ENCODE measurements at regions not wholly inside any gene's neighbourhood (a gene's known extent, or its start where the extent isn't known, plus 50 kb on each side); places are given as distances from the start of the nearest gene placed in this dataset.

DNA sequence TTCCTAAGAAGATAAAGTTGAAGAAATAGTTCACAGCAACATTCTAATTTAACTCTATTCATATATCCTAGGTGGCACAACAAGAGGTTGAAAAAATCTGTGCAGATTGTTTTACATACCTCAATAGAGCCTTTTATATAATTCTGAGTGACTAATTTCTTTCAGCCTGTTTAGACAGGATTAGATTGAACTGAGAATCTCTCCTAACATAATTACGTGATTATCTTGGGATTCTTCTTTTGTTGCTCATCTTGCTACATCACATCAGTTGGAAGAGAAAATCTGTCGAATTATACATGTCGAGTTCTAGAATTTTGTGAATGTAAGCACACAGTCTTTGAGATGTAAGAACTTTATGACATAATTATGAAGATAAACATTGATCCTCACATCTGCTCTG, 1873.7 kb upstream of the IGFBP7 start:
- no peak overlapping the region for H2BK120ac ChIP-seq (replicated peaks; ENCODE audit: low read depth, low read length)
- no peaks in the 10 kb centered on the region for H3K4me1 ChIP-seq (replicated peaks in 1 of 4; ENCODE audit: control insufficient read depth in 3 of 4, insufficient read depth in 4 of 4, low read length in 3 of 4)
- H3K14ac ChIP-seq (ENCODE audit: insufficient read length), result no peak overlapping the region
- no peak overlapping the region for H2AFZ ChIP-seq (ENCODE audit: low read length)
- H4K20me1 ChIP-seq (replicated peaks in 1 of 2; ENCODE audit: control insufficient read depth in 1 of 2, insufficient read depth in 2 of 2, low read length in 2 of 2), result no peaks in the 10 kb centered on the region
- H2BK12ac ChIP-seq (ENCODE audit: low read depth, low read length), result no peak overlapping the region
- H3K27me3 ChIP-seq (replicated peaks in 1 of 4; ENCODE audit: control insufficient read depth in 3 of 4, extremely low read depth in 1 of 4, insufficient read depth in 3 of 4, low read length in 3 of 4), result no peaks in the 10 kb centered on the region
- no peak overlapping the region for H3K56ac ChIP-seq (replicated peaks; ENCODE audit: insufficient read length, low read depth, low read length)
- H3K23ac ChIP-seq (ENCODE audit: insufficient read length), result no peak overlapping the region
- H3K4ac ChIP-seq (replicated peaks; ENCODE audit: insufficient read length, low read depth, low read length), result no peak overlapping the region
- no peaks in the 10 kb centered on the region for H3K79me1 ChIP-seq (ENCODE audit: low read depth, low read length)
- H3K9me3 ChIP-seq (ENCODE audit: insufficient read depth in 2 of 2, low read depth in 1 of 2, low read length in 1 of 2), result no peaks in the 10 kb centered on the region
- no peak for DNase-seq (ENCODE audit: low read depth in 1 of 2, low spot score in 2 of 2)
- no peak overlapping the region for H2BK20ac ChIP-seq (ENCODE audit: low read length)
- H2AK5ac ChIP-seq (ENCODE audit: low read depth, low read length), result no peak overlapping the region
- H3K36me3 ChIP-seq (ENCODE audit: control insufficient read depth in 2 of 4, insufficient read depth in 4 of 4, low read length in 3 of 4), result no peaks in the 10 kb centered on the region
- ChIA-PET CTCF (ENCODE audit: partially characterized antibody) (no interaction called here), POLR2A (ENCODE audit: partially characterized antibody) (no interaction called here)
- no peak overlapping the region for H2BK15ac ChIP-seq (ENCODE audit: low read length)
- no peak overlapping the region for H3K27ac ChIP-seq (ENCODE audit: low read depth, low read length)
- H4K8ac ChIP-seq (ENCODE audit: extremely low read depth, insufficient read depth, low read length), result no peak overlapping the region
- H3K18ac ChIP-seq (ENCODE audit: extremely low read depth, low read length), result no peak overlapping the region
- no peak overlapping the region for H3K4me2 ChIP-seq (ENCODE audit: insufficient read depth in 1 of 2, low read depth in 2 of 2, low read length in 2 of 2)
- no peak overlapping the region for H3K9ac ChIP-seq (replicated peaks in 1 of 4; ENCODE audit: extremely low read depth in 1 of 4, low read depth in 3 of 4, low read length in 3 of 4)
- H3K23me2 ChIP-seq (ENCODE audit: low read depth, low read length), result no peaks in the 10 kb centered on the region
- no peak overlapping the region for H4K91ac ChIP-seq (replicated peaks; ENCODE audit: insufficient read length, low read length)
- no peaks in the 10 kb centered on the region for H3K79me2 ChIP-seq (ENCODE audit: control insufficient read depth in 1 of 2, insufficient read depth in 2 of 2, low read length in 2 of 2)
- no peak overlapping the region for H3K4me3 ChIP-seq (ENCODE audit: extremely low read depth in 1 of 4, insufficient read depth in 2 of 4, low read depth in 3 of 4, low read length in 4 of 4)
- H2BK5ac ChIP-seq (ENCODE audit: low read depth, low read length), result no peak overlapping the region
- no peak overlapping the region for H4K5ac ChIP-seq (ENCODE audit: insufficient read length, low read depth, low read length)
- TF ChIP-seq SIRT6 (IDR thresholded peaks at IDR 0.05; ENCODE audit: low read length) (no peak), CREB1 (IDR thresholded peaks at IDR 0.05) (no peak)
- no peak for FAIRE-seq
- WGBS, 2 experiments (ENCODE audit: extremely low coverage in 1 of 2, insufficient coverage in 1 of 2, insufficient read length in 1 of 2, insufficient replicate concordance in 2 of 2, low coverage in 1 of 2, low lambda C conversion rate in 2 of 2, missing lambda C conversion rate in 1 of 2), result 88% methylated on average over 3 of the region's 3 CpGs; no CpG with 5 or more reads in 1 of the 2 experiments
